ENCODE measurements at regions not wholly inside any gene's neighbourhood (a gene's known extent, or its start where the extent isn't known, plus 50 kb on each side); places are given as distances from the start of the nearest gene placed in this dataset.

- peaks cover 23 to 59% of the 10 kb centered on the region in 2 donors for H3K27me3 Mint-ChIP-seq
- no peak overlapping the region for H3K4me3 Mint-ChIP-seq
- ATAC-seq (no peak), DNase-seq (ENCODE audit: low spot score) (no peak)
- no peaks in the 10 kb centered on the region for H3K9me3 Mint-ChIP-seq
- no peaks in the 10 kb centered on the region for H3K36me3 Mint-ChIP-seq
- no peaks in the 10 kb centered on the region for H3K4me1 Mint-ChIP-seq (ENCODE audit: low read depth in 2 of 2)
- H3K27ac Mint-ChIP-seq, result no peak overlapping the region
Measured at GRCh38 chr1:112307930-112308591, 88.0 kb upstream of the CTTNBP2NL start.

GRCh38 chr1:112308716-112309115, 87.3 kb upstream of the CTTNBP2NL start:
- H3K36me3 Mint-ChIP-seq, result no peaks in the 10 kb centered on the region
- peaks cover 21 to 56% of the 10 kb centered on the region in 2 donors for H3K27me3 Mint-ChIP-seq
- H3K9me3 Mint-ChIP-seq, result no peaks in the 10 kb centered on the region
- no peak overlapping the region for H3K27ac Mint-ChIP-seq
- ATAC-seq (no peak), DNase-seq (ENCODE audit: low spot score) (no peak)
- H3K4me3 Mint-ChIP-seq, result no peak overlapping the region
- no peaks in the 10 kb centered on the region for H3K4me1 Mint-ChIP-seq (ENCODE audit: low read depth in 2 of 2)

- no peaks in the 10 kb centered on the region for H3K36me3 Mint-ChIP-seq
- DNase-seq (ENCODE audit: low spot score), result no peak
- H3K4me1 Mint-ChIP-seq (ENCODE audit: low read depth in 2 of 2), result no peaks in the 10 kb centered on the region
- no peak overlapping the region for H3K27ac Mint-ChIP-seq
- H3K27me3 Mint-ChIP-seq, result peaks cover 21 to 56% of the 10 kb centered on the region in 2 donors
- H3K9me3 Mint-ChIP-seq, result no peaks in the 10 kb centered on the region
- no peak for ATAC-seq
- no peak overlapping the region for H3K4me3 Mint-ChIP-seq
Measured at GRCh38 chr1:112309499-112309898, 86.5 kb upstream of the CTTNBP2NL start.

GRCh38 chr1:112312315-112312714, 83.7 kb upstream of the CTTNBP2NL start:
- Mint-ChIP-seq H3K4me1 (ENCODE audit: low read depth in 2 of 2) (no peaks in the 10 kb centered on the region), H3K4me3 (no peak overlapping the region), H3K9me3 (no peaks in the 10 kb centered on the region), H3K27me3 (peaks cover 16 to 43% of the 10 kb centered on the region in 2 donors), H3K27ac (no peak overlapping the region), H3K36me3 (no peaks in the 10 kb centered on the region)
- no peak for ATAC-seq
- DNase-seq (ENCODE audit: low spot score), result no peak

GRCh38 chr1:112312879-112313278, 83.1 kb upstream of the CTTNBP2NL start:
- no peak overlapping the region for H3K4me3 Mint-ChIP-seq
- H3K9me3 Mint-ChIP-seq, result no peaks in the 10 kb centered on the region
- H3K27me3 Mint-ChIP-seq, result peaks cover 16 to 41% of the 10 kb centered on the region in 2 donors
- DNase-seq (ENCODE audit: low spot score), result no peak
- H3K36me3 Mint-ChIP-seq, result no peaks in the 10 kb centered on the region
- no peak for ATAC-seq
- no peak overlapping the region for H3K27ac Mint-ChIP-seq
- no peaks in the 10 kb centered on the region for H3K4me1 Mint-ChIP-seq (ENCODE audit: low read depth in 2 of 2)

- no peaks in the 10 kb centered on the region for H3K9me3 Mint-ChIP-seq
- H3K36me3 Mint-ChIP-seq, result no peaks in the 10 kb centered on the region
- no peaks in the 10 kb centered on the region for H3K4me1 Mint-ChIP-seq (ENCODE audit: low read depth in 2 of 2)
- ATAC-seq, result no peak
- no peak for DNase-seq (ENCODE audit: low spot score)
- H3K27me3 Mint-ChIP-seq, result peaks cover 12 to 18% of the 10 kb centered on the region in 2 donors
- no peak overlapping the region for H3K27ac Mint-ChIP-seq
- no peak overlapping the region for H3K4me3 Mint-ChIP-seq
Measured at GRCh38 chr1:112316254-112316913, 79.6 kb upstream of the CTTNBP2NL start.

- H3K9me3 Mint-ChIP-seq, result no peaks in the 10 kb centered on the region
Measured at GRCh38 chr1:112317140-112317539, 78.9 kb upstream of the CTTNBP2NL start.

GRCh38 chr1:112317611-112318062, 78.4 kb upstream of the CTTNBP2NL start:
- Mint-ChIP-seq H3K4me1 (ENCODE audit: low read depth in 2 of 2) (no peaks in the 10 kb centered on the region), H3K9me3 (no peaks in the 10 kb centered on the region), H3K36me3 (no peaks in the 10 kb centered on the region), H3K27me3 (peaks cover 16 to 22% of the 10 kb centered on the region in 2 donors), H3K4me3 (no peak overlapping the region), H3K27ac (no peak overlapping the region)
- ATAC-seq, result no peak
- no peak for DNase-seq (ENCODE audit: low spot score)

More at GRCh38 chr1:112317140-112317539, 78.9 kb upstream of the CTTNBP2NL start:
- Mint-ChIP-seq H3K36me3 (no peaks in the 10 kb centered on the region), H3K27ac (no peak overlapping the region), H3K4me3 (no peak overlapping the region), H3K27me3 (peaks cover 15 to 17% of the 10 kb centered on the region in 2 donors), H3K4me1 (ENCODE audit: low read depth in 2 of 2) (no peaks in the 10 kb centered on the region)
- DNase-seq (ENCODE audit: low spot score) (no peak), ATAC-seq (no peak)

GRCh38 chr1:112318263-112318662, 77.8 kb upstream of the CTTNBP2NL start:
- DNase-seq (ENCODE audit: low spot score) (no peak), ATAC-seq (no peak)
- Mint-ChIP-seq H3K9me3 (no peaks in the 10 kb centered on the region), H3K27ac (no peak overlapping the region), H3K36me3 (no peaks in the 10 kb centered on the region), H3K4me1 (ENCODE audit: low read depth in 2 of 2) (no peaks in the 10 kb centered on the region), H3K27me3 (peaks cover 20 to 28% of the 10 kb centered on the region in 2 donors), H3K4me3 (no peak overlapping the region)

GRCh38 chr1:112318698-112319370, 77.2 kb upstream of the CTTNBP2NL start:
- Mint-ChIP-seq H3K4me3 (no peak overlapping the region), H3K9me3 (no peaks in the 10 kb centered on the region), H3K36me3 (no peaks in the 10 kb centered on the region), H3K27ac (no peak overlapping the region), H3K27me3 (peaks cover 22 to 34% of the 10 kb centered on the region in 2 donors), H3K4me1 (ENCODE audit: low read depth in 2 of 2) (no peaks in the 10 kb centered on the region)
- DNase-seq (ENCODE audit: low spot score) (no peak), ATAC-seq (no peak)

- Mint-ChIP-seq H3K9me3 (no peaks in the 10 kb centered on the region), H3K27ac (no peak overlapping the region), H3K27me3 (peaks cover 22 to 34% of the 10 kb centered on the region in 2 donors), H3K4me1 (ENCODE audit: low read depth in 2 of 2) (no peaks in the 10 kb centered on the region), H3K36me3 (no peaks in the 10 kb centered on the region), H3K4me3 (no peak overlapping the region)
- no peak for DNase-seq (ENCODE audit: low spot score)
- no peak for ATAC-seq
Measured at GRCh38 chr1:112319371-112320040, 76.5 kb upstream of the CTTNBP2NL start.

GRCh38 chr1:112320058-112320457, 76.0 kb upstream of the CTTNBP2NL start:
- H3K4me1 Mint-ChIP-seq (ENCODE audit: low read depth in 2 of 2), result no peaks in the 10 kb centered on the region
- H3K36me3 Mint-ChIP-seq, result no peaks in the 10 kb centered on the region
- H3K27me3 Mint-ChIP-seq, result peaks cover 22 to 34% of the 10 kb centered on the region in 2 donors
- no peak overlapping the region for H3K4me3 Mint-ChIP-seq
- H3K9me3 Mint-ChIP-seq, result no peaks in the 10 kb centered on the region
- DNase-seq (ENCODE audit: low spot score), result no peak
- no peak for ATAC-seq
- H3K27ac Mint-ChIP-seq, result no peak overlapping the region

GRCh38 chr1:112322018-112322417, 74.0 kb upstream of the CTTNBP2NL start:
- Mint-ChIP-seq H3K27me3 (peaks cover 26 to 40% of the 10 kb centered on the region in 2 donors), H3K27ac (no peak overlapping the region), H3K4me3 (no peak overlapping the region), H3K9me3 (no peaks in the 10 kb centered on the region), H3K4me1 (ENCODE audit: low read depth in 2 of 2) (no peaks in the 10 kb centered on the region), H3K36me3 (no peaks in the 10 kb centered on the region)
- no peak for DNase-seq (ENCODE audit: low spot score)
- ATAC-seq, result no peak
